ENCODE measurements at regions not wholly inside any gene's neighbourhood (a gene's known extent, or its start where the extent isn't known, plus 50 kb on each side); places are given as distances from the start of the nearest gene placed in this dataset.

- CTCF ChIA-PET: no interaction called here
- ATAC-seq (ENCODE audit: poor library complexity) (no peak), DNase-seq (no peak)
- no peaks in the 10 kb centered on the region for H3K4me1 Mint-ChIP-seq (ENCODE audit: low read depth)
- Histone ChIP-seq H3K36me3 (ENCODE audit: insufficient read depth, low read length) (no peaks in the 10 kb centered on the region), H3K4me3 (ENCODE audit: low read length) (no peak overlapping the region), H3K27ac (ENCODE audit: low read depth in 1 of 2, low read length in 2 of 2) (no peak overlapping the region), H3K4me1 (ENCODE audit: insufficient read depth, low read length) (no peaks in the 10 kb centered on the region), H3K27me3 (ENCODE audit: control insufficient read depth in 1 of 2, insufficient read depth in 2 of 2, low read length in 2 of 2) (peaks cover 0 to 4% of the 10 kb centered on the region in 2 experiments), H3K9me3 (ENCODE audit: control insufficient read depth in 1 of 2, insufficient read depth in 1 of 2, low read length in 2 of 2) (peaks cover 0 to 5% of the 10 kb centered on the region in 2 experiments)
- POLR2A ChIA-PET: no interaction called here
- peaks cover 25% of the 10 kb centered on the region for H3K27me3 Mint-ChIP-seq
- H3K9me3 Mint-ChIP-seq: no peaks in the 10 kb centered on the region
- H3K27ac Mint-ChIP-seq: no peak overlapping the region
- H3K4me3 Mint-ChIP-seq: no peak overlapping the region
- no peaks in the 10 kb centered on the region for H3K36me3 Mint-ChIP-seq (ENCODE audit: low read depth)
- intact Hi-C loops (cut with DNase I, micrococcal nuclease): no loop called here
- no peak for TF ChIP-seq CTCF (IDR thresholded peaks at IDR 0.05)
These were observed 131.9 kb upstream of the NFIA start for GRCh38 chr1:60950224-60951063.

- H3K4me1 ChIP-seq (ENCODE audit: insufficient read depth, low read length): no peaks in the 10 kb centered on the region
- ATAC-seq (ENCODE audit: poor library complexity): no peak
- no peak overlapping the region for H3K27ac ChIP-seq (ENCODE audit: low read depth in 1 of 2, low read length in 2 of 2)
- H3K4me3 ChIP-seq (ENCODE audit: low read length): no peak overlapping the region
- peaks cover 0 to 5% of the 10 kb centered on the region in 2 experiments for H3K9me3 ChIP-seq (ENCODE audit: control insufficient read depth in 1 of 2, insufficient read depth in 1 of 2, low read length in 2 of 2)
- Mint-ChIP-seq H3K36me3 (ENCODE audit: low read depth) (no peaks in the 10 kb centered on the region), H3K4me3 (no peak overlapping the region), H3K27me3 (peaks cover 25% of the 10 kb centered on the region), H3K9me3 (no peaks in the 10 kb centered on the region), H3K27ac (no peak overlapping the region), H3K4me1 (ENCODE audit: low read depth) (no peaks in the 10 kb centered on the region)
- CTCF ChIA-PET: no interaction called here
- H3K36me3 ChIP-seq (ENCODE audit: insufficient read depth, low read length): no peaks in the 10 kb centered on the region
- TF ChIP-seq CTCF (IDR thresholded peaks at IDR 0.05): no peak
- intact Hi-C loops (cut with DNase I, micrococcal nuclease): no loop called here
- H3K27me3 ChIP-seq (ENCODE audit: control insufficient read depth in 1 of 2, insufficient read depth in 2 of 2, low read length in 2 of 2): peaks cover 0 to 4% of the 10 kb centered on the region in 2 experiments
- POLR2A ChIA-PET: no interaction called here
- DNase-seq: no peak
These were observed 132.5 kb upstream of the NFIA start for GRCh38 chr1:60949826-60950197.

GRCh38 chr1:60949154-60949825 is 133.1 kb upstream of the NFIA start:
- Mint-ChIP-seq H3K27me3 (peaks cover 30% of the 10 kb centered on the region), H3K36me3 (ENCODE audit: low read depth) (no peaks in the 10 kb centered on the region), H3K4me1 (ENCODE audit: low read depth) (no peaks in the 10 kb centered on the region), H3K4me3 (no peak overlapping the region), H3K9me3 (no peaks in the 10 kb centered on the region), H3K27ac (no peak overlapping the region)
- no peaks in the 10 kb centered on the region for H3K4me1 ChIP-seq (ENCODE audit: insufficient read depth, low read length)
- CTCF ChIA-PET: no interaction called here
- no peak for ATAC-seq (ENCODE audit: poor library complexity)
- no peak overlapping the region for H3K4me3 ChIP-seq (ENCODE audit: low read length)
- peaks cover 0 to 4% of the 10 kb centered on the region in 2 experiments for H3K27me3 ChIP-seq (ENCODE audit: control insufficient read depth in 1 of 2, insufficient read depth in 2 of 2, low read length in 2 of 2)
- H3K9me3 ChIP-seq (ENCODE audit: control insufficient read depth in 1 of 2, insufficient read depth in 1 of 2, low read length in 2 of 2): peaks cover 0 to 5% of the 10 kb centered on the region in 2 experiments
- no peak for DNase-seq
- no peaks in the 10 kb centered on the region for H3K36me3 ChIP-seq (ENCODE audit: insufficient read depth, low read length)
- no peak overlapping the region for H3K27ac ChIP-seq (ENCODE audit: low read depth in 1 of 2, low read length in 2 of 2)
- POLR2A ChIA-PET: no interaction called here
- TF ChIP-seq CTCF (IDR thresholded peaks at IDR 0.05): no peak
- intact Hi-C loops (cut with DNase I, micrococcal nuclease): no loop called here

Data from CD4-positive, alpha-beta T cell (primary cell).